ENCODE measurements at regions not wholly inside any gene's neighbourhood (a gene's known extent, or its start where the extent isn't known, plus 50 kb on each side); places are given as distances from the start of the nearest gene placed in this dataset.

DNA sequence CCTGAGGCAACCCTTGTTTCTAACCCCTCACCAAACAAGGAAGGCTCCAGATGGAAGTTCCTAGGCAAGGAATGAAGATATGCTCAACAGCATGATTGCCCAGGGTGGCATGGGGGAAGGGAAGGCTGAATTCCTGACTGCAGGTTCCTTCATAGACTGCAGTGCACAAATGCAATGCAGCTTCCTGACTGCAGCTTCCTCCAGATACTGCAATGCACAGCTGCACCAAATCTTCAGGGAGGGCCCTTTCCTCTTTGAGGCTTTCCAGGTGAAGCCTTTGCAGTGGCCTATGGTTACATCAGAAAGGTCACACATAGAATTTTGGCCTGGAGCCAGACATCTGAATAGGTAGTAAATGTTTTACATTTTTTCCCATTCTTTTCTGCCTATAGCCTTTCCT, 58.8 kb upstream of the DYNAP start:
- Mint-ChIP-seq H3K27ac (peak overlapping the region; percentile 95), H3K36me3 (peaks cover 13% of the 10 kb centered on the region), H3K9me3 (peaks cover 12% of the 10 kb centered on the region), H3K4me3 (no peak overlapping the region), H3K27me3 (ENCODE audit: low read depth) (peaks cover 6% of the 10 kb centered on the region), H3K4me1 (peaks cover 60% of the 10 kb centered on the region)
- ChIA-PET POLR2A (interaction anchor here (0.6 kb wide), 1 partner anchor 14 kb away, joined by 5 read pairs; no protein-coding TSS in a partner anchor), CTCF (interaction anchor here (1.5 kb wide), 1 partner anchor 88 kb away, joined by 4 read pairs; no protein-coding TSS in a partner anchor)
- ATAC-seq (peak; percentile 8), DNase-seq (ENCODE audit: low spot score) (peak; percentile 48)
- peak; percentile 61; the same call in 1 of the 2 replicates for TF ChIP-seq TEAD4 (CRISPR knock-in tag; IDR thresholded peaks at IDR 0.05)
- no peak for TF ChIP-seq NFE2L1 (CRISPR knock-in tag; IDR thresholded peaks at IDR 0.05)
- TF ChIP-seq, protein P1, sequence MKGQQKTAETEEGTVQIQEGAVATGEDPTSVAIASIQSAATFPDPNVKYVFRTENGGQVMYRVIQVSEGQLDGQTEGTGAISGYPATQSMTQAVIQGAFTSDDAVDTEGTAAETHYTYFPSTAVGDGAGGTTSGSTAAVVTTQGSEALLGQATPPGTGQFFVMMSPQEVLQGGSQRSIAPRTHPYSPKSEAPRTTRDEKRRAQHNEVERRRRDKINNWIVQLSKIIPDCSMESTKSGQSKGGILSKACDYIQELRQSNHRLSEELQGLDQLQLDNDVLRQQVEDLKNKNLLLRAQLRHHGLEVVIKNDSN (CRISPR knock-in tag; IDR thresholded peaks at IDR 0.05) = 0 out of 2 replicates have a peak, but pooled peaks have one; percentile 20
- TF ChIP-seq ZNF138 (CRISPR knock-in tag; conservative IDR thresholded peaks at IDR 0.05) = no peak
- no peak for TF ChIP-seq FOXK1 (CRISPR knock-in tag; IDR thresholded peaks at IDR 0.05)
- no peak for TF ChIP-seq ETV6 (CRISPR knock-in tag; IDR thresholded peaks at IDR 0.05)
- no peak for TF ChIP-seq GABPB1 (CRISPR knock-in tag; IDR thresholded peaks at IDR 0.05)
- 0 out of 2 replicates have a peak, but pooled peaks have one; percentile 34 for TF ChIP-seq EMX1 (CRISPR knock-in tag; IDR thresholded peaks at IDR 0.05)
- TF ChIP-seq TEAD1 (CRISPR knock-in tag; IDR thresholded peaks at IDR 0.05) = peak; percentile 73; the same call in 1 of the 2 replicates
- 0 out of 2 replicates have a peak, but pooled peaks have one; percentile 23 for TF ChIP-seq ARID4B (CRISPR knock-in tag; IDR thresholded peaks at IDR 0.05; ENCODE audit: borderline replicate concordance)
- TF ChIP-seq, protein P2, sequence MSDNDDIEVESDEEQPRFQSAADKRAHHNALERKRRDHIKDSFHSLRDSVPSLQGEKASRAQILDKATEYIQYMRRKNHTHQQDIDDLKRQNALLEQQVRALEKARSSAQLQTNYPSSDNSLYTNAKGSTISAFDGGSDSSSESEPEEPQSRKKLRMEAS (CRISPR knock-in tag; IDR thresholded peaks at IDR 0.05) = peak; percentile 43; the same call in 1 of the 2 replicates

GRCh38 chr18:54532962-54533361, 58.1 kb upstream of the DYNAP start:
- ChIA-PET POLR2A (interaction anchor here (0.6 kb wide), 1 partner anchor 15 kb away, joined by 5 read pairs; no protein-coding TSS in a partner anchor), CTCF (interaction anchor here (1.5 kb wide), 1 partner anchor 88 kb away, joined by 4 read pairs; no protein-coding TSS in a partner anchor)
- peak overlapping the region; percentile 95 for H3K27ac Mint-ChIP-seq
- peaks cover 57% of the 10 kb centered on the region for H3K4me1 Mint-ChIP-seq
- ATAC-seq = no peak
- peaks cover 13% of the 10 kb centered on the region for H3K36me3 Mint-ChIP-seq
- peaks cover 6% of the 10 kb centered on the region for H3K27me3 Mint-ChIP-seq (ENCODE audit: low read depth)
- H3K4me3 Mint-ChIP-seq = no peak overlapping the region
- peaks cover 12% of the 10 kb centered on the region for H3K9me3 Mint-ChIP-seq
- DNase-seq (ENCODE audit: low spot score) = no peak
- no peak for TF ChIP-seq ATF3 (CRISPR knock-in tag; conservative IDR thresholded peaks at IDR 0.05)
- no peak for TF ChIP-seq CTCF (IDR thresholded peaks at IDR 0.05)
- no peak for TF ChIP-seq RORB (CRISPR knock-in tag; IDR thresholded peaks at IDR 0.05)
- TF ChIP-seq, protein P3, sequence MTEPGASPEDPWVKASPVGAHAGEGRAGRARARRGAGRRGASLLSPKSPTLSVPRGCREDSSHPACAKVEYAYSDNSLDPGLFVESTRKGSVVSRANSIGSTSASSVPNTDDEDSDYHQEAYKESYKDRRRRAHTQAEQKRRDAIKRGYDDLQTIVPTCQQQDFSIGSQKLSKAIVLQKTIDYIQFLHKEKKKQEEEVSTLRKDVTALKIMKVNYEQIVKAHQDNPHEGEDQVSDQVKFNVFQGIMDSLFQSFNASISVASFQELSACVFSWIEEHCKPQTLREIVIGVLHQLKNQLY (CRISPR knock-in tag; IDR thresholded peaks at IDR 0.05) = no peak
- TF ChIP-seq, protein P4, sequence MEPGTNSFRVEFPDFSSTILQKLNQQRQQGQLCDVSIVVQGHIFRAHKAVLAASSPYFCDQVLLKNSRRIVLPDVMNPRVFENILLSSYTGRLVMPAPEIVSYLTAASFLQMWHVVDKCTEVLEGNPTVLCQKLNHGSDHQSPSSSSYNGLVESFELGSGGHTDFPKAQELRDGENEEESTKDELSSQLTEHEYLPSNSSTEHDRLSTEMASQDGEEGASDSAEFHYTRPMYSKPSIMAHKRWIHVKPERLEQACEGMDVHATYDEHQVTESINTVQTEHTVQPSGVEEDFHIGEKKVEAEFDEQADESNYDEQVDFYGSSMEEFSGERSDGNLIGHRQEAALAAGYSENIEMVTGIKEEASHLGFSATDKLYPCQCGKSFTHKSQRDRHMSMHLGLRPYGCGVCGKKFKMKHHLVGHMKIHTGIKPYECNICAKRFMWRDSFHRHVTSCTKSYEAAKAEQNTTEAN (CRISPR knock-in tag; IDR thresholded peaks at IDR 0.05) = no peak
- TF ChIP-seq TP53 (CRISPR knock-in tag; IDR thresholded peaks at IDR 0.05) = no peak
- no peak for TF ChIP-seq GTF2I (CRISPR knock-in tag; conservative IDR thresholded peaks at IDR 0.05)
- TF ChIP-seq MYBL2 (CRISPR knock-in tag; IDR thresholded peaks at IDR 0.05) = no peak
- TF ChIP-seq ESRRA (CRISPR knock-in tag; IDR thresholded peaks at IDR 0.05; ENCODE audit: borderline replicate concordance) = no peak
- TF ChIP-seq E2F1 (CRISPR knock-in tag; IDR thresholded peaks at IDR 0.05) = no peak
- TF ChIP-seq, protein P5, sequence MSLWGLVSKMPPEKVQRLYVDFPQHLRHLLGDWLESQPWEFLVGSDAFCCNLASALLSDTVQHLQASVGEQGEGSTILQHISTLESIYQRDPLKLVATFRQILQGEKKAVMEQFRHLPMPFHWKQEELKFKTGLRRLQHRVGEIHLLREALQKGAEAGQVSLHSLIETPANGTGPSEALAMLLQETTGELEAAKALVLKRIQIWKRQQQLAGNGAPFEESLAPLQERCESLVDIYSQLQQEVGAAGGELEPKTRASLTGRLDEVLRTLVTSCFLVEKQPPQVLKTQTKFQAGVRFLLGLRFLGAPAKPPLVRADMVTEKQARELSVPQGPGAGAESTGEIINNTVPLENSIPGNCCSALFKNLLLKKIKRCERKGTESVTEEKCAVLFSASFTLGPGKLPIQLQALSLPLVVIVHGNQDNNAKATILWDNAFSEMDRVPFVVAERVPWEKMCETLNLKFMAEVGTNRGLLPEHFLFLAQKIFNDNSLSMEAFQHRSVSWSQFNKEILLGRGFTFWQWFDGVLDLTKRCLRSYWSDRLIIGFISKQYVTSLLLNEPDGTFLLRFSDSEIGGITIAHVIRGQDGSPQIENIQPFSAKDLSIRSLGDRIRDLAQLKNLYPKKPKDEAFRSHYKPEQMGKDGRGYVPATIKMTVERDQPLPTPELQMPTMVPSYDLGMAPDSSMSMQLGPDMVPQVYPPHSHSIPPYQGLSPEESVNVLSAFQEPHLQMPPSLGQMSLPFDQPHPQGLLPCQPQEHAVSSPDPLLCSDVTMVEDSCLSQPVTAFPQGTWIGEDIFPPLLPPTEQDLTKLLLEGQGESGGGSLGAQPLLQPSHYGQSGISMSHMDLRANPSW (CRISPR knock-in tag; conservative IDR thresholded peaks at IDR 0.05; ENCODE audit: low read depth) = no peak
- TF ChIP-seq FOXK1 (CRISPR knock-in tag; IDR thresholded peaks at IDR 0.05) = no peak

All from WTC11 (cell line).